ENCODE measurements at regions not wholly inside any gene's neighbourhood (a gene's known extent, or its start where the extent isn't known, plus 50 kb on each side); places are given as distances from the start of the nearest gene placed in this dataset.

- WGBS = 76% methylated on average over 3 of the region's 3 CpGs
- no peak for DNase-seq (ENCODE audit: low spot score)
- Histone ChIP-seq H3K9ac (ENCODE audit: low read depth in 1 of 2, low read length in 2 of 2) (no peak overlapping the region), H3K4me3 (ENCODE audit: low read depth in 1 of 3, low read length in 3 of 3) (no peak overlapping the region), H3K27ac (ENCODE audit: low read depth in 1 of 2, low read length in 2 of 2) (no peak overlapping the region), H3K4me1 (ENCODE audit: control insufficient read depth in 4 of 4, insufficient read depth in 4 of 4, low read length in 3 of 4) (no peaks in the 10 kb centered on the region), H3K27me3 (ENCODE audit: control insufficient read depth in 4 of 4, insufficient read depth in 4 of 4, low read length in 3 of 4) (no peaks in the 10 kb centered on the region), H3K36me3 (ENCODE audit: control insufficient read depth in 4 of 4, insufficient read depth in 3 of 4, low read depth in 1 of 4, low read length in 3 of 4) (no peaks in the 10 kb centered on the region), H3K9me3 (ENCODE audit: control insufficient read depth in 4 of 4, low read length in 3 of 4) (no peaks in the 10 kb centered on the region)
- TF ChIP-seq ZBTB33 (IDR thresholded peaks at IDR 0.05) (no peak), TAF1 (conservative IDR thresholded peaks at IDR 0.05) (no peak)
Observed at GRCh38 chr15:48012191-48012590, 108.6 kb upstream of the SLC24A5 start.

DNA sequence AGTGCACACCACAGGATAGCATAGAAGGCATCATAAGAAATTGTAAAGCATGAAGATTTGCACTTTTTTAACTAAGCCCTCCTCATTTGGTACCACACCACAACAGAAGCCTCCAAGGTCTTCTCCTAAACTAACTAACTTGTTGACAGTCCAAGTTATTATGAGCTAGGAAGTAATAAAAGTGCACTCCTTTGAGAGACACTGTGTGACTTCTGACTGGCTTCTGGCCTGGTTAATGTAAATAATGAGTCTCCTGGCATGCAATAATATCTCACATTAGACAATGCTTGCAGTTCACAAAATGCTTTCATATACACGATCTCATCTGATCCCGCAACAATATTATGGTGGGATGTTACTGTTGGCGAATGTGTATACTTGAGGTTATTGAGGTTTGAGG is 103.9 kb upstream of the SLC24A5 start:
- H3K27me3 ChIP-seq (ENCODE audit: control insufficient read depth in 4 of 4, insufficient read depth in 4 of 4, low read length in 3 of 4) = no peaks in the 10 kb centered on the region
- H3K9me3 ChIP-seq (ENCODE audit: control insufficient read depth in 4 of 4, low read length in 3 of 4) = no peaks in the 10 kb centered on the region
- no peak overlapping the region for H3K9ac ChIP-seq (ENCODE audit: low read depth in 1 of 2, low read length in 2 of 2)
- no peak for DNase-seq (ENCODE audit: low spot score)
- no peak overlapping the region for H3K27ac ChIP-seq (ENCODE audit: low read depth in 1 of 2, low read length in 2 of 2)
- TF ChIP-seq TAF1 (conservative IDR thresholded peaks at IDR 0.05) = no peak
- no peak for TF ChIP-seq NR2F2 (IDR thresholded peaks at IDR 0.05)
- TF ChIP-seq, protein P1, sequence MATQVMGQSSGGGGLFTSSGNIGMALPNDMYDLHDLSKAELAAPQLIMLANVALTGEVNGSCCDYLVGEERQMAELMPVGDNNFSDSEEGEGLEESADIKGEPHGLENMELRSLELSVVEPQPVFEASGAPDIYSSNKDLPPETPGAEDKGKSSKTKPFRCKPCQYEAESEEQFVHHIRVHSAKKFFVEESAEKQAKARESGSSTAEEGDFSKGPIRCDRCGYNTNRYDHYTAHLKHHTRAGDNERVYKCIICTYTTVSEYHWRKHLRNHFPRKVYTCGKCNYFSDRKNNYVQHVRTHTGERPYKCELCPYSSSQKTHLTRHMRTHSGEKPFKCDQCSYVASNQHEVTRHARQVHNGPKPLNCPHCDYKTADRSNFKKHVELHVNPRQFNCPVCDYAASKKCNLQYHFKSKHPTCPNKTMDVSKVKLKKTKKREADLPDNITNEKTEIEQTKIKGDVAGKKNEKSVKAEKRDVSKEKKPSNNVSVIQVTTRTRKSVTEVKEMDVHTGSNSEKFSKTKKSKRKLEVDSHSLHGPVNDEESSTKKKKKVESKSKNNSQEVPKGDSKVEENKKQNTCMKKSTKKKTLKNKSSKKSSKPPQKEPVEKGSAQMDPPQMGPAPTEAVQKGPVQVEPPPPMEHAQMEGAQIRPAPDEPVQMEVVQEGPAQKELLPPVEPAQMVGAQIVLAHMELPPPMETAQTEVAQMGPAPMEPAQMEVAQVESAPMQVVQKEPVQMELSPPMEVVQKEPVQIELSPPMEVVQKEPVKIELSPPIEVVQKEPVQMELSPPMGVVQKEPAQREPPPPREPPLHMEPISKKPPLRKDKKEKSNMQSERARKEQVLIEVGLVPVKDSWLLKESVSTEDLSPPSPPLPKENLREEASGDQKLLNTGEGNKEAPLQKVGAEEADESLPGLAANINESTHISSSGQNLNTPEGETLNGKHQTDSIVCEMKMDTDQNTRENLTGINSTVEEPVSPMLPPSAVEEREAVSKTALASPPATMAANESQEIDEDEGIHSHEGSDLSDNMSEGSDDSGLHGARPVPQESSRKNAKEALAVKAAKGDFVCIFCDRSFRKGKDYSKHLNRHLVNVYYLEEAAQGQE (IDR thresholded peaks at IDR 0.05) = no peak
- no peak for TF ChIP-seq JUND (IDR thresholded peaks at IDR 0.05)
- no peak for TF ChIP-seq HNF4G (IDR thresholded peaks at IDR 0.05)
- no peak for TF ChIP-seq MAX (IDR thresholded peaks at IDR 0.05)
- WGBS = 85% methylated on average over 3 of the region's 3 CpGs
- H3K4me1 ChIP-seq (ENCODE audit: control insufficient read depth in 4 of 4, insufficient read depth in 4 of 4, low read length in 3 of 4) = no peaks in the 10 kb centered on the region
- no peak overlapping the region for H3K4me3 ChIP-seq (ENCODE audit: low read depth in 1 of 3, low read length in 3 of 3)
- no peaks in the 10 kb centered on the region for H3K36me3 ChIP-seq (ENCODE audit: control insufficient read depth in 4 of 4, insufficient read depth in 3 of 4, low read depth in 1 of 4, low read length in 3 of 4)

GRCh38 chr15:48017747-48018146 is 103.0 kb upstream of the SLC24A5 start:
- 63% methylated on average over 3 of the region's 3 CpGs for WGBS
- TF ChIP-seq, protein P2, sequence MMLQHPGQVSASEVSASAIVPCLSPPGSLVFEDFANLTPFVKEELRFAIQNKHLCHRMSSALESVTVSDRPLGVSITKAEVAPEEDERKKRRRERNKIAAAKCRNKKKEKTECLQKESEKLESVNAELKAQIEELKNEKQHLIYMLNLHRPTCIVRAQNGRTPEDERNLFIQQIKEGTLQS (IDR thresholded peaks at IDR 0.05) = no peak
- TF ChIP-seq HNF4A (conservative IDR thresholded peaks at IDR 0.05) (no peak), TAF1 (conservative IDR thresholded peaks at IDR 0.05) (no peak), RAD21 (IDR thresholded peaks at IDR 0.05) (no peak), YY1 (IDR thresholded peaks at IDR 0.05) (no peak), EGR1 (IDR thresholded peaks at IDR 0.05; ENCODE audit: low read depth in 2 of 2) (no peak)
- no peak overlapping the region for H3K27ac ChIP-seq (ENCODE audit: low read depth in 1 of 2, low read length in 2 of 2)
- no peak for DNase-seq (ENCODE audit: low spot score)
- no peaks in the 10 kb centered on the region for H3K36me3 ChIP-seq (ENCODE audit: control insufficient read depth in 4 of 4, insufficient read depth in 3 of 4, low read depth in 1 of 4, low read length in 3 of 4)
- no peak overlapping the region for H3K4me3 ChIP-seq (ENCODE audit: low read depth in 1 of 3, low read length in 3 of 3)
- H3K9ac ChIP-seq (ENCODE audit: low read depth in 1 of 2, low read length in 2 of 2) = no peak overlapping the region
- H3K9me3 ChIP-seq (ENCODE audit: control insufficient read depth in 4 of 4, low read length in 3 of 4) = no peaks in the 10 kb centered on the region
- H3K27me3 ChIP-seq (ENCODE audit: control insufficient read depth in 4 of 4, insufficient read depth in 4 of 4, low read length in 3 of 4) = no peaks in the 10 kb centered on the region
- H3K4me1 ChIP-seq (ENCODE audit: control insufficient read depth in 4 of 4, insufficient read depth in 4 of 4, low read length in 3 of 4) = no peaks in the 10 kb centered on the region

All from liver (tissue), 7 donors.